ENCODE measurements at regions not wholly inside any gene's neighbourhood (a gene's known extent, or its start where the extent isn't known, plus 50 kb on each side); places are given as distances from the start of the nearest gene placed in this dataset.

DNA sequence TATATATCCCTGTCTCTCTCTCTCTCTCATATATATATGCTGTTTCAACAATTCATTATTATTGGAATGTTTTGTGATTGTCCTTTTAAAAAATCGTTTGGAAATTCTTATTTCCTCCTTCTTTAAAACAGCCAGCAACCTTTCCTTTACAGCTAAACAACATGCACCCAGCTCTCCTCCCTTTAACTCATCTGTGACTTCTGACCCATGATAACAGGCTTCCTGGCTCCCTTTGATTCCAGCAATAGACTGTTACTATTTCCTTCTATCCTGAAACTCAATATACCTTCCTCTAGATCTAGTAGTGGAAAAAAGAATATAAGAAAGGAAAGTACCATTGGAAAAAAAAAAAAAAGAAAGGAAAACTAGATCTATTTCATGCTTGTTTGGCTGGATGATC is 254.7 kb upstream of the RGMB start:
- POLR2A ChIA-PET, result no interaction called here
- WGBS (ENCODE audit: insufficient coverage), result no CpG with 5 or more reads among the region's 1 CpG
- ATAC-seq (ENCODE audit: low read depth), result no peak

DNA sequence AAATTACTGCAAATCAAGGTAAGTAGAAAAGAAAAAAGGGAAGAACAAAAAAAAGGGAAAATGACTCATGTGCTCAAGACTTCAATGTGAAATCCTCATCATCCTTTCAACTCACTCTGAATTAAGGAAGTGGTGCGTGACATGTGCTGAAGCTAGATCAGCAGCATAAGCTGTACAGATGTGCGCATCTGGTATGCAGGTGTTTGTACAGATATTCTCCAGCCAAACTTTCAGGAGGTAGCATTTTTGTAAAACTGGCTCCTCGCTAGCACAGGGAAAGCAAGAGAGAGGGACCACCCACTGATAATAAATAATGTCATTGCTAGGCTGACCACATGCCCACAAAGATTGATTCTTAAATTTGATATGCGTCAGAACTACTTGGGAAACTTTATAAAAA is 253.9 kb upstream of the RGMB start:
- no CpG with 5 or more reads among the region's 4 CpGs for WGBS (ENCODE audit: insufficient coverage)
- CTCF ChIA-PET, result no interaction called here
- no peaks in the 10 kb centered on the region for H3K79me2 ChIP-seq (ENCODE audit: control insufficient read depth, insufficient read depth, low read length)
- intact Hi-C loops (cut with micrococcal nuclease), result no loop called here
- no peaks in the 10 kb centered on the region for H4K20me1 ChIP-seq (ENCODE audit: control insufficient read depth, insufficient read depth, low read length, poor library complexity, severe bottlenecking)
- no peaks in the 10 kb centered on the region for H3K27me3 ChIP-seq (replicated peaks in 1 of 4; ENCODE audit: control extremely low read depth in 1 of 4, control insufficient read depth in 3 of 4, insufficient read depth in 4 of 4, low read length in 3 of 4)
- no peaks in the 10 kb centered on the region for H3K9me3 Mint-ChIP-seq (ENCODE audit: insufficient read depth)
- no peaks in the 10 kb centered on the region for H3K36me3 ChIP-seq (replicated peaks in 1 of 2; ENCODE audit: control extremely low read depth in 1 of 2, control insufficient read depth in 1 of 2, extremely low read depth in 1 of 2, insufficient read depth in 2 of 2, low read length in 1 of 2)
- no peaks in the 10 kb centered on the region for H3K27me3 Mint-ChIP-seq
- H3K4me2 ChIP-seq (replicated peaks; ENCODE audit: low read depth, low read length, poor library complexity, severe bottlenecking), result no peak overlapping the region
- H3K4me3 Mint-ChIP-seq, result no peak overlapping the region
- DNase-seq (no peak), ATAC-seq (ENCODE audit: low read depth) (no peak)
- H3K9me3 ChIP-seq (ENCODE audit: control extremely low read depth in 1 of 3, control insufficient read depth in 2 of 3, insufficient read depth in 1 of 3, low read length in 2 of 3), result no peaks in the 10 kb centered on the region
- no peak overlapping the region for H3K27ac ChIP-seq (ENCODE audit: low read length in 2 of 2)
- H3K27ac Mint-ChIP-seq, result no peak overlapping the region
- no peaks in the 10 kb centered on the region for H3K4me1 ChIP-seq (ENCODE audit: control insufficient read depth in 2 of 2, insufficient read depth in 2 of 2, low read length in 2 of 2)
- H2AFZ ChIP-seq (ENCODE audit: insufficient read depth, low read depth, low read length, poor library complexity, severe bottlenecking), result no peak overlapping the region
- H3K4me3 ChIP-seq (ENCODE audit: control extremely low read depth in 1 of 5, extremely low read depth in 1 of 5, insufficient read depth in 1 of 5, low read depth in 2 of 5, low read length in 4 of 5), result no peak overlapping the region
- POLR2A ChIA-PET, result no interaction called here
- H3K9ac ChIP-seq (ENCODE audit: low read length), result no peak overlapping the region
- TF ChIP-seq, protein P1, sequence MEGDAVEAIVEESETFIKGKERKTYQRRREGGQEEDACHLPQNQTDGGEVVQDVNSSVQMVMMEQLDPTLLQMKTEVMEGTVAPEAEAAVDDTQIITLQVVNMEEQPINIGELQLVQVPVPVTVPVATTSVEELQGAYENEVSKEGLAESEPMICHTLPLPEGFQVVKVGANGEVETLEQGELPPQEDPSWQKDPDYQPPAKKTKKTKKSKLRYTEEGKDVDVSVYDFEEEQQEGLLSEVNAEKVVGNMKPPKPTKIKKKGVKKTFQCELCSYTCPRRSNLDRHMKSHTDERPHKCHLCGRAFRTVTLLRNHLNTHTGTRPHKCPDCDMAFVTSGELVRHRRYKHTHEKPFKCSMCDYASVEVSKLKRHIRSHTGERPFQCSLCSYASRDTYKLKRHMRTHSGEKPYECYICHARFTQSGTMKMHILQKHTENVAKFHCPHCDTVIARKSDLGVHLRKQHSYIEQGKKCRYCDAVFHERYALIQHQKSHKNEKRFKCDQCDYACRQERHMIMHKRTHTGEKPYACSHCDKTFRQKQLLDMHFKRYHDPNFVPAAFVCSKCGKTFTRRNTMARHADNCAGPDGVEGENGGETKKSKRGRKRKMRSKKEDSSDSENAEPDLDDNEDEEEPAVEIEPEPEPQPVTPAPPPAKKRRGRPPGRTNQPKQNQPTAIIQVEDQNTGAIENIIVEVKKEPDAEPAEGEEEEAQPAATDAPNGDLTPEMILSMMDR (IDR thresholded peaks at IDR 0.05), result no peak
- H3K4me1 Mint-ChIP-seq, result no peaks in the 10 kb centered on the region

More for the DNA sequence above, 254.7 kb upstream of the RGMB start:
- no peak overlapping the region for H3K27ac Mint-ChIP-seq
- H3K4me1 Mint-ChIP-seq, result no peaks in the 10 kb centered on the region
- no peaks in the 10 kb centered on the region for H3K27me3 ChIP-seq (replicated peaks in 1 of 4; ENCODE audit: control extremely low read depth in 1 of 4, control insufficient read depth in 3 of 4, insufficient read depth in 4 of 4, low read length in 3 of 4)
- intact Hi-C loops (cut with micrococcal nuclease), result no loop called here
- H3K9me3 ChIP-seq (ENCODE audit: control extremely low read depth in 1 of 3, control insufficient read depth in 2 of 3, insufficient read depth in 1 of 3, low read length in 2 of 3), result no peaks in the 10 kb centered on the region
- H3K4me1 ChIP-seq (ENCODE audit: control insufficient read depth in 2 of 2, insufficient read depth in 2 of 2, low read length in 2 of 2), result no peaks in the 10 kb centered on the region
- H3K79me2 ChIP-seq (ENCODE audit: control insufficient read depth, insufficient read depth, low read length), result no peaks in the 10 kb centered on the region
- H3K9me3 Mint-ChIP-seq (ENCODE audit: insufficient read depth), result no peaks in the 10 kb centered on the region
- no peaks in the 10 kb centered on the region for H3K36me3 ChIP-seq (replicated peaks in 1 of 2; ENCODE audit: control extremely low read depth in 1 of 2, control insufficient read depth in 1 of 2, extremely low read depth in 1 of 2, insufficient read depth in 2 of 2, low read length in 1 of 2)
- no peak overlapping the region for H3K4me3 ChIP-seq (ENCODE audit: control extremely low read depth in 1 of 5, extremely low read depth in 1 of 5, insufficient read depth in 1 of 5, low read depth in 2 of 5, low read length in 4 of 5)
- TF ChIP-seq, protein P1 (IDR thresholded peaks at IDR 0.05), result no peak
- TF ChIP-seq EZH2 (IDR thresholded peaks at IDR 0.05; ENCODE audit: borderline replicate concordance, insufficient read depth, low read depth, low read length, poor library complexity, severe bottlenecking), result no peak
- no peaks in the 10 kb centered on the region for H3K27me3 Mint-ChIP-seq
- H2AFZ ChIP-seq (ENCODE audit: insufficient read depth, low read depth, low read length, poor library complexity, severe bottlenecking), result no peak overlapping the region
- H4K20me1 ChIP-seq (ENCODE audit: control insufficient read depth, insufficient read depth, low read length, poor library complexity, severe bottlenecking), result no peaks in the 10 kb centered on the region
- no peak overlapping the region for H3K4me3 Mint-ChIP-seq
- H3K4me2 ChIP-seq (replicated peaks; ENCODE audit: low read depth, low read length, poor library complexity, severe bottlenecking), result no peak overlapping the region
- no peak overlapping the region for H3K9ac ChIP-seq (ENCODE audit: low read length)
- H3K27ac ChIP-seq (ENCODE audit: low read length in 2 of 2), result no peak overlapping the region
- CTCF ChIA-PET, result no interaction called here
- no peak for DNase-seq
